NCI-H345 treated with DMSO at 0.1 percent for 48 hours (cell line): ENCODE measurements at regions not wholly inside any gene's neighbourhood (a gene's known extent, or its start where the extent isn't known, plus 50 kb on each side); places are given as distances from the start of the nearest gene placed in this dataset.
"Not testable (repeated sequence)": the region's sequence is repeated elsewhere in the genome, so short reads cannot be mapped to it uniquely, and the experiment has no call there.

Experiments used
- DNase-seq: peaks from one replicate; lab custom pipeline; 2025; ENCODE audit not compliant: unreplicated experiment; lab: John Stamatoyannopoulos, UW

GRCh38 chr18:47417807-47418206 lies 166.3 kb upstream of the SKOR2 start:
- DNase-seq = no peak

GRCh38 chr18:47415881-47416280 lies 164.4 kb upstream of the SKOR2 start:
- DNase-seq = no peak

- no peak for DNase-seq
Measured at GRCh38 chr18:47413327-47413726, 161.9 kb upstream of the SKOR2 start.

- no peak for DNase-seq
Measured at GRCh38 chr18:47412924-47413323, 161.5 kb upstream of the SKOR2 start.

- DNase-seq = no peak
Measured at GRCh38 chr18:47411159-47411558, 159.7 kb upstream of the SKOR2 start.

GRCh38 chr18:47410139-47410538 lies 158.7 kb upstream of the SKOR2 start:
- DNase-seq = no peak

- DNase-seq = no peak
Measured at GRCh38 chr18:47409519-47409918, 158.1 kb upstream of the SKOR2 start.

- DNase-seq = no peak
Measured at GRCh38 chr18:47407736-47408135, 156.3 kb upstream of the SKOR2 start.

GRCh38 chr18:47404845-47405244 lies 153.4 kb upstream of the SKOR2 start:
- peak; percentile 8 for DNase-seq

GRCh38 chr18:47403949-47404348 lies 152.5 kb upstream of the SKOR2 start:
- no peak for DNase-seq

- no peak for DNase-seq
Measured at GRCh38 chr18:47403317-47403716, 151.9 kb upstream of the SKOR2 start.

GRCh38 chr18:47399475-47399874 lies 148.0 kb upstream of the SKOR2 start:
- no peak for DNase-seq

- no peak for DNase-seq
Measured at GRCh38 chr18:47397671-47398319, 146.3 kb upstream of the SKOR2 start.

- DNase-seq = no peak
Measured at GRCh38 chr18:47391665-47392064, 140.2 kb upstream of the SKOR2 start.

GRCh38 chr18:47390410-47391024 lies 139.1 kb upstream of the SKOR2 start:
- DNase-seq = no peak

- DNase-seq = no peak
Measured at GRCh38 chr18:47389210-47389609, 137.8 kb upstream of the SKOR2 start.

GRCh38 chr18:47387864-47388263 lies 136.4 kb upstream of the SKOR2 start:
- DNase-seq = no peak

GRCh38 chr18:47383729-47384128 lies 132.3 kb upstream of the SKOR2 start:
- DNase-seq = no peak

- no peak for DNase-seq
Measured at GRCh38 chr18:47381975-47382570, 130.6 kb upstream of the SKOR2 start.

GRCh38 chr18:47380153-47380552 lies 128.7 kb upstream of the SKOR2 start:
- DNase-seq = no peak

GRCh38 chr18:47373465-47373864 lies 122.0 kb upstream of the SKOR2 start:
- no peak for DNase-seq

- no peak for DNase-seq
Measured at GRCh38 chr18:47370052-47370451, 118.6 kb upstream of the SKOR2 start.

- DNase-seq = not testable (repeated sequence)
Measured at GRCh38 chr18:47354061-47354460, 102.6 kb upstream of the SKOR2 start.
